ENCODE measurements at regions not wholly inside any gene's neighbourhood (a gene's known extent, or its start where the extent isn't known, plus 50 kb on each side); places are given as distances from the start of the nearest gene placed in this dataset.

DNA sequence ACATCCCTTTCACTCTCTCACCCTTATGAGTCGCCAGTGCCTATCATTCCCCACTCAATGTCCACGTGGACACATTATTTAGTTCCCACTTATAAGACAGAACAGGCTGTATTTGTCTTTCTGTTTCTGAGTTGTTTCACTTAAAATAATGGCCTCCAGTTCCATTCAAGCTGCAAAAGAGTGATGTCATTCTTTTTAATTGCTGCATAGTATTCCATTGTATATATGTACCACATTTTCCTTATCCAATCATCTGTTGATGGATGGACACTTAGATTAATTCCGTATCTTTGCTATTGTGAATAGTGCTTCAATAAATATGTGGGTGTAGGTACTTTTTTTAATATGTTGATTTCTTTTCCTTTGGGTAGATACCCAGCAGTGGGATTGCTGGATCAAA is 79.1 kb downstream of the ZNF365 start:
- DNase-seq (ENCODE audit: low read depth), result no peak

DNA sequence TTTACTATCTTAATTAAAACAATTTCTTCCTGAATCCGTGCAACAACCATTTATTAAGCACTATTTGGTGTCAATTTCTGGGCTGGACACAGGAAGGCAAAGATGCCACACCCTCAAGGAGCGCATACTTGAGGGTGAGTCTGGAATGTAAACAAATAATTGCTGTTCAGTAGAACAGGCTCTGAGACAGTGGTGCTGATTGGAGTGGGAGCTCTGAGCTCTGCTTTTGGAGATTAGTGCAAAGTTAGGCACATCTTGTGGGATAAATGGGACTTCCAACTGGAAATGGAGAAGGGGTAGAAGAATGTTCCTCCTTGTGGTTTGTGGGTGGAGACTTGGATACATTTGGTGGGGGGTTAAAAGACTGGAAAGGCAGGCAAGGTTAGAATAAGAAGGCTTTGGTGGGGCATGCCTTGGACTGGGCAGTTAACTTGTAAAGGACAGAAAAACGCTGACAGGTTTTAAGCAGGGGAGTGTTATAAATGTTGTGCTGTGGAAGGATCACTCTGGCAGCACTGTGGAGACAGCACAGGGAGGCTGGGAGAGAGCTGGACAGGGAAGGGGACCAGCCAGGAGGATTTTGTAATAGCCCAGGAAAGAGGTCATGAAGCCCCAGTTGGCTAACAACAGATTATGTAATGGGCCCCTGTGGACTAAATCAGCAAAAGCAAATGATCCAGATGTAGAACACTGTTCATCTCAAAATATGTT is 80.7 kb downstream of the ZNF365 start:
- DNase-seq (ENCODE audit: low read depth), result no peak

DNA sequence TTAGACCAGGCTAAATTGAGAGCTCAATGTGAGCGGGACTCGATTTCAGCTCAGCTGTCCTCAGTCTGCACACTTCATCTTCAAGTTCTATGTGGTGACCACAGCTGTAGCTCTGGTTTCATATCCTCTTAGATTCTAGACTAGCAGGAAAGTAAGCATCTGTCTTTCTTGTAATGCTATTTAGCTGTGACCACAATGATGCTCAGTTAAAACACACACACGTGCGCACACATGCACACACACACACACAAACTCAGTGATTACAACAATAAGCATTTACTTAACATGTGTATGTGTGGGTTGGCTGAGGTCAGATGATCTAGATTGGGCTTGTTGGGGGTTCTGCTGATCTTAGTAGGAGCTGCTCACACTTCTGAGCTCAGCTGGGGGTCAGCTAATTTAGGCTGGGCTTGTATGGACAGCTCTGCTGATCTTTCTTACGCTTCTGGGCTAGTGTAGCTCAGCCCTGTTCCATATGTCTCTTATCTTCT is 82.5 kb downstream of the ZNF365 start:
- no peak for DNase-seq (ENCODE audit: low read depth)

- DNase-seq (ENCODE audit: low read depth), result no peak
Observed at GRCh38 chr10:62457196-62457595, 83.0 kb downstream of the ZNF365 start.

- DNase-seq (ENCODE audit: low read depth), result no peak
Observed at GRCh38 chr10:62457598-62457997, 83.4 kb downstream of the ZNF365 start.

DNA sequence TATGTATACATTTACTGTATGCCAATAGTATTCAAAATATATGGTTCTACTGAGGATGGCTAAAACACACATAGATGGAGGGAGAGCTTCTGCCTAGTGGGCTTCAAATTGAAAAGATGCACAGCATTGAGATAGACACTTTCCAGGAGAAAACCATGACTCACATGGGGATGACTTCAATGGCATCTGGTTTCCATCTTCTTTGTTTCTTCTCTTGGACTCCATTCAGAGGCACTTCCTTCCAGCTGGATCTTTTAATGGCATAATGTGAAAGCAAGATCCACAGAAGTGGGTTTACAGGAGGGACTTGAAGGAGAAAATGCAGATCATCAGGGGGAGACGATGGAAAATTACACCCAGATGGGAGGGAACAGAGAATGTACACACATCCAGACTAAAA is 84.9 kb downstream of the ZNF365 start:
- no peak for DNase-seq (ENCODE audit: low read depth)

- DNase-seq (ENCODE audit: low read depth), result no peak
Observed at GRCh38 chr10:62459500-62459899, 85.3 kb downstream of the ZNF365 start.

- no peak for DNase-seq (ENCODE audit: low read depth)
Observed at GRCh38 chr10:62460393-62460792, 86.2 kb downstream of the ZNF365 start.

DNA sequence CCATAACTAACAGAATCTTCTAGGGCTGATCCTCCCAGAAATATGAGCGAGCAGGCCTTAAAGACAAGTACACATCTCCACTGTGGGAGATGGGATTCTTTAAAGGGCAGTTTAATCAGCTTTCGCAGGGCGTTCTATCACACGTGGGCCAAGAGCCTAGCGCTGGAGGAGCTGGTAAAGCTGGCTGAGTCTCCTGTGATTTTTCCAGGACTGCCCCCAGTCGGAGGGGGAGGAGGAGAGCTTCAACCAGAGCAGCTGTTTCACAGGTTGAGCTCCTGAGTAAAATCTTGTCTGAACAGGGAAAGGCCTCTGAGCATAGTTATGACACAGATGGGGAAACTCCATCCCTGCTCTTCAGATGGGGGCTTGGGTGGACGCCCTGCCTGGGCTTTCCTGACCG is 87.0 kb downstream of the ZNF365 start:
- no peak for DNase-seq (ENCODE audit: low read depth)

DNA sequence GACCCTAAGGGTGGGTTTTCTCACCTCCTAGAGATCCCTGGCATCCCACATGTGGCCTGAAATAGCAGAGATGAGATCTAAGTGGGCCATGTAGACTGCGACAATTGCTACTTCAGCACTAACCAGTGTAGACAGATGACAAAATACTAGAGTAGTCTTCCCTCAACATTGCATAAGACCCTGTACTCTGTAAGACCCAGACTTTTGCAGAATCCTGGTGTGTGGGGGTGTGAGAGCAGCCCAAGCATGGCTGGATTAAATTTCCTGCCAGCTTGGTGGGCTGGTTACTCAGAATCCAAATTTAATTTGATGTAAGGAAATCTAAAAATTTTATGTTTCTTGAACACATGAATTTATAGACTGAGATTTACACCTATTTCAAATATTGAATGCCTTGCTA is 88.3 kb downstream of the ZNF365 start:
- DNase-seq (ENCODE audit: low read depth), result no peak

DNA sequence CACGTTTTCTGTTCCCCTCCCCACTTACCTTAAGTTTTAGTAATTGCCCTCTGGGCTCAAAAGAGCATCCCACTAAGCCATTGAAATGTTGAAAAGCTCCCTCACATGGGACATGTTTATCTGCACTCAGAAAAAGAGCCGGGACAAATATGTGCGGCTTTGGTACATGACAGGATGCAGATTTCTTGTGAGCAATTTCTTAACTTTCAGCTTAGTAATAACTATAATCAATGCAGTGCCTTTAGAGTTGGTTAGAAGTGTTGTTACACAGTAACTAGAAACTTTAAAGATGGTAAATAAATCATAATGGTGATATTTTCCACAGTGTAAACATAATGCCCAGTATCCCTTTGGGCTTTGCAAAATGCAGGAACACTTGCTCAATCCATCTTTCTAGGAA is 89.2 kb downstream of the ZNF365 start:
- no peak for DNase-seq (ENCODE audit: low read depth)

- DNase-seq (ENCODE audit: low read depth), result no peak
Observed at GRCh38 chr10:62464308-62464707, 90.1 kb downstream of the ZNF365 start.

DNA sequence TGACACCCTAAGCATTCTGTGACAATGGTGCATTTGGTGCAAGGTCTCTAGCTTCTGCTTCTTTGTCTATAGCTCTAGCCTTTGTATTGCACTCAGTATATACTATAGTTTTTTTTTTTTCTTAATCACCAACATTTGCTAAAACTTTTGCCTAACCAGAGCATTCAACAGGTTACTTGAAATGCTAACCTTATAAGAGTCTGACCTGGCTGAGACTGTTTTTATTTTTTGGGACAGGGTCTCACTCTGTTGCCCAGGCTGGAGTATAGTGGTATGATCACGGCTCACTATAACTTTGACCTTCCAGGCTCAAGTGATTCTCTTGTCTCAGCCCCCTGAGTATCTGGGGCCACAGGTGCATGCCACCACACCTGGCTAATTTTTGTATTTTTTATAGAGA is 92.4 kb downstream of the ZNF365 start:
- DNase-seq (ENCODE audit: low read depth), result no peak

DNA sequence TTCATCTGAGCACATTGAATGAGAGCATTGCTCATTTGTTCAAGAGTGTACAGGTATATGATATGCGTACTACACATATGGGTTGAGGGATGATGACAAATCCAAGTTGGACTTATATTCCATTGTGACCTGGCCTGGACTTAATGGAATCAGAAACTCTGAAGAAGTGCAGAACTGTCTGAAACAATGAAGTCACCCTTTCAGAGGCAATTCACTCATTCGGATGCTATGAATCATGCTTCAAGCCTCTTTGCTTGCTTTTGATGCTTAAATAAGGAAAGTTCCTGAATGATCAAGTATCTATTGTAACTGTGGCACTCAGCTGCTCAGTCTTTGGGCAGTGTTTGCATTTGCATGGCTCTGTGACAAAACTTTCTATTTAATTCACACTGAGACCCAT is 93.4 kb downstream of the ZNF365 start:
- DNase-seq (ENCODE audit: low read depth), result no peak

GRCh38 chr10:62471711-62472110 is 97.5 kb downstream of the ZNF365 start:
- no peak for DNase-seq (ENCODE audit: low read depth)

GRCh38 chr10:62473241-62473640 is 99.1 kb downstream of the ZNF365 start:
- no peak for DNase-seq (ENCODE audit: low read depth)

- no peak for DNase-seq (ENCODE audit: low read depth)
Observed at GRCh38 chr10:62475551-62475950, 101.4 kb downstream of the ZNF365 start.

DNA sequence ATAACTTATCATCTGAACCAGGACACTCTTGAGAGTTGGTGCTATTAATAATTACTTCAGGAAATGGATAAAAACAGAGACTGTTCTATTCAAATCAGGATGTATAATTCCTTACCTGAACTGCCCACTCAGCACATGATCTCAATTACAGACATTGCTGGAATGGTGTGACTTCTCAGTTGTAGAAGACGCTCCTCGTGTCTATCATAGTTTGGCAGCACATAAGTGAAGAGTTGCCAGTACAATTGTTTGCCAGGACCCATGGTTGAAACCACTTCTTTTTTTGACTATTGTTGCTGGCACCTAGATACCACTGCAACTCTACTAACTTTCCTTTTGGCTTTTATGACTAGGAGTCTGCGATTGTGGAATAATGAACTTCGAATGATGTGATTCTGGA is 105.4 kb downstream of the ZNF365 start:
- no peak for DNase-seq (ENCODE audit: low read depth)

- DNase-seq (ENCODE audit: low read depth), result no peak
Observed at GRCh38 chr10:62480196-62480595, 106.0 kb downstream of the ZNF365 start.

- DNase-seq (ENCODE audit: low read depth), result no peak
Observed at GRCh38 chr10:62482581-62482980, 108.4 kb downstream of the ZNF365 start.

DNA sequence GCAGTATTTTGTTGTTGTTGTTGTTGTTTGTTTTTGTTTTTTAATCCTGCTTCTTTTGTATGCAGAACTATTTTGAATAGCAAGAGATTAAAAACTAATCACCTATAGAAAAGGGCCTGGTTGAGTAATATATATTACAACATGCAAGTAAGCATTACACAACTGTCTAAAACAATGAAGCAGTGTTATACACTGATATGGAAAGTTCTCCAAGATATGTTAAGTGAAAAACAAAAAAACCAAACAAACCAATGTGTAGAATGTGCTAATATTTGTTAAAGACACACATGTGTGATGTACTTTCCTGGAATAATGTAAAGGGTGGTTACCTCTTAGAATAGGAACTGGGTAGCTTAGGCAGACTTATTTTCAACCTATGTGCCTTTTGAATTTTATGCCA is 117.4 kb downstream of the ZNF365 start:
- DNase-seq (ENCODE audit: low read depth), result no peak

- DNase-seq (ENCODE audit: low read depth), result no peak
Observed at GRCh38 chr10:62492012-62492869, 118.1 kb downstream of the ZNF365 start.

- no peak for DNase-seq (ENCODE audit: low read depth)
Observed at GRCh38 chr10:62492870-62493180, 118.7 kb downstream of the ZNF365 start.

DNA sequence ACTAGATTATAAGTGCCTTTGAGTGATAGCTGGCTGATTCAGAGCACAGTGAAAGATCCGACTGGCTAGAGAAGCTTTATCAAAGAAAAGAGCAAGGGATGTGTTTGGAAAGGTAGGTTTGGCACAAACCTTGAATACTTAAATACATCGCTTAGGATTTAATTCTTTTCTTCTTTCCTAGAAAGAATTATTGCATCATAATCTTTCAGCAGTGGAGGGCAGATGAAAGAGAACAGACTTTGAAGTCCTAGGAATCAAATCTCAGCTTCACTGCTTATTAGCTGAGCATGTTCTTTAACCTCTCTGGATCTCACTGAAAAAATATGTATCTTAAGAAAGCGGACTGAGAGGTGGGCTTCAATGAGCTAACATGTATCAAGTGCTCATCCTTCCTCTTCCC is 122.8 kb downstream of the ZNF365 start:
- no peak for DNase-seq (ENCODE audit: low read depth)
